H9 (cell line): ENCODE measurements at regions not wholly inside any gene's neighbourhood (a gene's known extent, or its start where the extent isn't known, plus 50 kb on each side); places are given as distances from the start of the nearest gene placed in this dataset.

ENCODE experiments used
- DNase-seq: peaks from one replicate; pipeline ENCODE4 v3.0.0-alpha.2; 2017
- H2AFZ ChIP-seq: one replicate; pipeline ENCODE4 v1.6.1; 2013; ENCODE audit warnings: mild to moderate bottlenecking, low read length, control low read depth, moderate library complexity
- H2AK5ac ChIP-seq: 2 replicates; pipeline ENCODE4 v1.6.1; 2013; ENCODE audit warnings: low read length, control low read depth, mixed read lengths; ENCODE audit not compliant: insufficient read length
- H2BK120ac ChIP-seq: one replicate; pipeline ENCODE4 v1.6.1; 2013; ENCODE audit warnings: low read depth, mild to moderate bottlenecking, low read length, control low read depth, inconsistent platforms; ENCODE audit not compliant: poor library complexity, severe bottlenecking
- H2BK12ac ChIP-seq: 2 replicates; pipeline ENCODE4 v1.6.1; 2013; ENCODE audit warnings: low read length, control low read depth, mixed read lengths, low read depth; ENCODE audit not compliant: insufficient read length
- H2BK15ac ChIP-seq: 2 replicates; pipeline ENCODE4 v1.6.1; 2013; ENCODE audit warnings: low read depth, low read length, control low read depth
- H2BK20ac ChIP-seq: one replicate; pipeline ENCODE4 v1.6.1; 2013; ENCODE audit warnings: low read depth, mild to moderate bottlenecking, low read length, control low read depth, inconsistent platforms; ENCODE audit not compliant: poor library complexity, severe bottlenecking
- H2BK5ac ChIP-seq: 2 replicates; pipeline ENCODE4 v1.6.1; 2013; ENCODE audit warnings: low read length, control low read depth, mixed read lengths; ENCODE audit not compliant: insufficient read length
- H3K14ac ChIP-seq: 2 replicates; pipeline ENCODE4 v1.6.1; 2013; ENCODE audit warnings: low read length, control low read depth; ENCODE audit not compliant: insufficient read depth
- H3K18ac ChIP-seq: 2 replicates; pipeline ENCODE4 v1.6.1; 2013; ENCODE audit warnings: low read depth, mild to moderate bottlenecking, mixed read lengths, low read length, control low read depth; ENCODE audit not compliant: insufficient read length
- H3K23ac ChIP-seq: 2 replicates; pipeline ENCODE4 v1.6.1; 2013; ENCODE audit warnings: low read length, control low read depth, mixed read lengths, low read depth; ENCODE audit not compliant: insufficient read length
- H3K23me2 ChIP-seq: 2 replicates; pipeline ENCODE4 v1.6.1; 2013; ENCODE audit warnings: low read depth, mild to moderate bottlenecking, mixed read lengths, low read length, control low read depth; ENCODE audit not compliant: insufficient read length, poor library complexity, severe bottlenecking
- H3K27ac ChIP-seq: 2 replicates; pipeline ENCODE4 v1.5.1; 2013; ENCODE audit warnings: low read length, control low read depth, mixed read lengths, low read depth; ENCODE audit not compliant: insufficient read length
- H3K27me3 ChIP-seq: 2 replicates; pipeline ENCODE4 v1.6.1; 2013; ENCODE audit warnings: low read length, control low read depth, inconsistent platforms; ENCODE audit not compliant: insufficient read depth
- H3K4ac ChIP-seq: 2 replicates; pipeline ENCODE4 v1.6.1; 2013; ENCODE audit warnings: low read depth, mild to moderate bottlenecking, control low read depth, inconsistent platforms, low read length, moderate library complexity
- H3K4me1 ChIP-seq: 2 replicates; pipeline ENCODE4 v1.6.1; 2013; ENCODE audit warnings: low read length, control low read depth, inconsistent platforms; ENCODE audit not compliant: insufficient read depth
- H3K4me2 ChIP-seq: 2 replicates; pipeline ENCODE4 v1.6.1; 2013; ENCODE audit warnings: low read length, control low read depth, mixed read lengths; ENCODE audit not compliant: insufficient read length, insufficient read depth
- H3K56ac ChIP-seq: 2 replicates; pipeline ENCODE4 v1.6.1; 2013; ENCODE audit warnings: low read depth, mild to moderate bottlenecking, mixed read lengths, low read length, control low read depth; ENCODE audit not compliant: insufficient read length
- H3K79me1 ChIP-seq: 2 replicates; pipeline ENCODE4 v1.6.1; 2013; ENCODE audit warnings: low read depth, mild to moderate bottlenecking, moderate library complexity, low read length, control low read depth, inconsistent platforms; ENCODE audit not compliant: insufficient read depth, poor library complexity, severe bottlenecking
- H3K79me2 ChIP-seq: 2 replicates; pipeline ENCODE4 v1.6.1; 2013; ENCODE audit warnings: low read length, control low read depth, inconsistent platforms; ENCODE audit not compliant: insufficient read depth
- H3K9ac ChIP-seq: 2 replicates; pipeline ENCODE4 v1.6.1; 2013; ENCODE audit warnings: low read length, control low read depth, mixed read lengths; ENCODE audit not compliant: insufficient read length; ENCODE audit errors: extremely low read depth
- H3K9me3 ChIP-seq: one replicate; pipeline ENCODE4 v1.6.1; 2013; ENCODE audit warnings: low read depth, low read length, inconsistent platforms; ENCODE audit not compliant: control insufficient read depth
- H3T11ph ChIP-seq: one replicate; pipeline ENCODE4 v1.6.1; 2013; ENCODE audit warnings: mild to moderate bottlenecking, low read length, control low read depth, inconsistent platforms
- H4K20me1 ChIP-seq: one replicate; pipeline ENCODE4 v1.6.1; 2013; ENCODE audit not compliant: control insufficient read depth, insufficient read length, insufficient read depth
- H4K5ac ChIP-seq: 2 replicates; pipeline ENCODE4 v1.6.1; 2013; ENCODE audit warnings: low read depth, mild to moderate bottlenecking, mixed read lengths, low read length, control low read depth; ENCODE audit not compliant: insufficient read length
- H4K8ac ChIP-seq: replicated peaks from 2 replicates; pipeline ENCODE4 v1.6.1; 2013; ENCODE audit warnings: low read length, control low read depth, mixed read lengths, low read depth; ENCODE audit not compliant: insufficient read length
- H4K91ac ChIP-seq: 2 replicates; pipeline ENCODE4 v1.6.1; 2013; ENCODE audit warnings: low read depth, mild to moderate bottlenecking, moderate library complexity, mixed read lengths, low read length, control low read depth; ENCODE audit not compliant: insufficient read length
- H3K27ac Mint-ChIP-seq, 3 experiments: 2 replicates in 2 of 3; 3 replicates in 1 of 3; pipeline ENCODE4 v1.8.0; 2020 to 2021; ENCODE audit warnings: mixed read lengths in 3 of 3, mild to moderate bottlenecking in 1 of 3, moderate library complexity in 1 of 3
- H3K27me3 Mint-ChIP-seq: 2 replicates; pipeline ENCODE4 v1.8.0; 2021; ENCODE audit warnings: low read depth, mild to moderate bottlenecking, moderate library complexity, mixed read lengths
- H3K36me3 Mint-ChIP-seq, 3 experiments: 2 replicates in 2 of 3; 3 replicates in 1 of 3; pipeline ENCODE4 v1.8.0; 2020 to 2021; ENCODE audit warnings: low read depth in 3 of 3, mixed read lengths in 3 of 3; ENCODE audit not compliant: insufficient read depth in 1 of 3
- H3K4me1 Mint-ChIP-seq, 2 experiments: 2 replicates each; pipeline ENCODE4 v1.8.0; 2020; ENCODE audit warnings: mixed read lengths in 2 of 2
- H3K4me3 Mint-ChIP-seq, 2 experiments: 2 replicates in 1 of 2; 3 replicates in 1 of 2; pipeline ENCODE4 v1.8.0; 2020 to 2021; ENCODE audit warnings: mild to moderate bottlenecking in 2 of 2, mixed read lengths in 2 of 2, moderate library complexity in 1 of 2
- H3K9me3 Mint-ChIP-seq, 2 experiments: 2 replicates in 1 of 2; 3 replicates in 1 of 2; pipeline ENCODE4 v1.8.0; 2020; ENCODE audit warnings: mild to moderate bottlenecking in 2 of 2, mixed read lengths in 2 of 2, moderate library complexity in 1 of 2
- TF ChIP-seq, protein P1 (sequence below): fragments of 200-600 bp; sonication (generic); conservative IDR thresholded peaks from 3 replicates; pipeline ENCODE4 v1.8.0; 2021; ENCODE audit warnings: antibody characterized with exemption, mild to moderate bottlenecking

DNA sequence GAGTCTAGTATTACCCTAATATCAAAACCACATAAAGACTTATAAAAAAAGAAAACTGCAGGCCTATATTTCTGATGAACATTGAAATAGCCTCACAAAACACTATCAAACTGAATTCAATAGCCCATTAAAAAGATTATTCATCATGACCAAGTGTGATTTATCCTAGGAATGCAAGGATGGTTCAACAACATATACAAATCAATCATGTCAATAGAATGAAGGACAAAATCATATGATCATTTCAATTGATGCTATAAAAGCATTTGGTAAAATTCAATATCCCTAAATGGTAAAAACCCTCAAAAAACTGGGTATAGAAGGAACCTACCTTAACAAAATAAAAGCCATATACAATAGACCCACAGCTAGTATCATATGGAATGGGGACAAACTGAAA lies 797.9 kb upstream of the INTU start:
- no peak overlapping the region for H2BK120ac ChIP-seq
- no peak overlapping the region for H3K4ac ChIP-seq
- H2BK15ac ChIP-seq = no peak overlapping the region
- H3K14ac ChIP-seq = no peak overlapping the region
- H3K23ac ChIP-seq = no peak overlapping the region
- Mint-ChIP-seq H3K27me3 (no peaks in the 10 kb centered on the region), H3K9me3 (peaks cover 21 to 28% of the 10 kb centered on the region in 2 experiments), H3K27ac (no peak overlapping the region), H3K36me3 (peaks cover 0 to 19% (median 3%) of the 10 kb centered on the region in 3 experiments; a peak in 6 of 7 replicates), H3K4me1 (no peaks in the 10 kb centered on the region), H3K4me3 (no peak overlapping the region)
- H3K79me1 ChIP-seq = no peaks in the 10 kb centered on the region
- no peak overlapping the region for H2AK5ac ChIP-seq
- no peaks in the 10 kb centered on the region for H3K9me3 ChIP-seq
- H2BK12ac ChIP-seq = no peak overlapping the region
- H3K4me2 ChIP-seq = no peak overlapping the region
- H3K27me3 ChIP-seq = no peaks in the 10 kb centered on the region
- H4K91ac ChIP-seq = no peak overlapping the region
- no peak overlapping the region for H2BK5ac ChIP-seq
- no peak overlapping the region for H2BK20ac ChIP-seq
- H3K18ac ChIP-seq = no peak overlapping the region
- DNase-seq = no peak
- H4K8ac ChIP-seq = no peak overlapping the region
- H4K5ac ChIP-seq = no peak overlapping the region
- H3K23me2 ChIP-seq = no peaks in the 10 kb centered on the region
- H3K79me2 ChIP-seq = no peaks in the 10 kb centered on the region
- H2AFZ ChIP-seq = no peak overlapping the region
- no peak overlapping the region for H3K56ac ChIP-seq
- H3T11ph ChIP-seq = no peak overlapping the region
- no peaks in the 10 kb centered on the region for H3K4me1 ChIP-seq
- H4K20me1 ChIP-seq = no peaks in the 10 kb centered on the region
- no peak overlapping the region for H3K27ac ChIP-seq
- no peak overlapping the region for H3K9ac ChIP-seq
- TF ChIP-seq, protein P1, sequence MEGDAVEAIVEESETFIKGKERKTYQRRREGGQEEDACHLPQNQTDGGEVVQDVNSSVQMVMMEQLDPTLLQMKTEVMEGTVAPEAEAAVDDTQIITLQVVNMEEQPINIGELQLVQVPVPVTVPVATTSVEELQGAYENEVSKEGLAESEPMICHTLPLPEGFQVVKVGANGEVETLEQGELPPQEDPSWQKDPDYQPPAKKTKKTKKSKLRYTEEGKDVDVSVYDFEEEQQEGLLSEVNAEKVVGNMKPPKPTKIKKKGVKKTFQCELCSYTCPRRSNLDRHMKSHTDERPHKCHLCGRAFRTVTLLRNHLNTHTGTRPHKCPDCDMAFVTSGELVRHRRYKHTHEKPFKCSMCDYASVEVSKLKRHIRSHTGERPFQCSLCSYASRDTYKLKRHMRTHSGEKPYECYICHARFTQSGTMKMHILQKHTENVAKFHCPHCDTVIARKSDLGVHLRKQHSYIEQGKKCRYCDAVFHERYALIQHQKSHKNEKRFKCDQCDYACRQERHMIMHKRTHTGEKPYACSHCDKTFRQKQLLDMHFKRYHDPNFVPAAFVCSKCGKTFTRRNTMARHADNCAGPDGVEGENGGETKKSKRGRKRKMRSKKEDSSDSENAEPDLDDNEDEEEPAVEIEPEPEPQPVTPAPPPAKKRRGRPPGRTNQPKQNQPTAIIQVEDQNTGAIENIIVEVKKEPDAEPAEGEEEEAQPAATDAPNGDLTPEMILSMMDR = no peak
